Kasumi-1 (cell line): ENCODE measurements at regions not wholly inside any gene's neighbourhood (a gene's known extent, or its start where the extent isn't known, plus 50 kb on each side); places are given as distances from the start of the nearest gene placed in this dataset.
"Not testable (repeated sequence)": the region's sequence is repeated elsewhere in the genome, so short reads cannot be mapped to it uniquely, and the experiment has no call there.

ENCODE experiments used
- DNase-seq, 2 experiments: peaks; one replicate each; lab custom pipeline; 2025; lab: John Stamatoyannopoulos, UW

- no peak for DNase-seq
Observed at GRCh38 chr15:95016511-95017229, 785.3 kb downstream of the MCTP2 start.

GRCh38 chr15:95017666-95018328, 786.4 kb downstream of the MCTP2 start:
- DNase-seq: no peak

GRCh38 chr15:95018888-95019545, 787.7 kb downstream of the MCTP2 start:
- DNase-seq: no peak

GRCh38 chr15:95019907-95020306, 788.5 kb downstream of the MCTP2 start:
- no peak for DNase-seq

GRCh38 chr15:95021816-95022215, 790.5 kb downstream of the MCTP2 start:
- no peak for DNase-seq

GRCh38 chr15:95024351-95024750, 793.0 kb downstream of the MCTP2 start:
- peak; percentile 64 to 69 for DNase-seq

GRCh38 chr15:95025924-95026728, 794.8 kb downstream of the MCTP2 start:
- DNase-seq: peak; percentile 48 to 61

- DNase-seq: no peak
Observed at GRCh38 chr15:95027981-95028380, 796.6 kb downstream of the MCTP2 start.

GRCh38 chr15:95032156-95032555, 800.8 kb downstream of the MCTP2 start:
- no peak for DNase-seq

GRCh38 chr15:95035106-95035505, 803.7 kb downstream of the MCTP2 start:
- DNase-seq: no peak

GRCh38 chr15:95041297-95041696, 809.9 kb downstream of the MCTP2 start:
- DNase-seq: no peak

GRCh38 chr15:95043236-95043932, 812.0 kb downstream of the MCTP2 start:
- DNase-seq: not testable (repeated sequence)

GRCh38 chr15:95043933-95044313, 812.6 kb downstream of the MCTP2 start:
- DNase-seq: no peak

- no peak for DNase-seq
Observed at GRCh38 chr15:95044745-95045417, 813.5 kb downstream of the MCTP2 start.

GRCh38 chr15:95051861-95052260, 820.5 kb downstream of the MCTP2 start:
- DNase-seq: no peak

GRCh38 chr15:95059346-95059905, 828.1 kb downstream of the MCTP2 start:
- no peak for DNase-seq

GRCh38 chr15:95068701-95069521, 837.5 kb downstream of the MCTP2 start:
- no peak for DNase-seq

- no peak for DNase-seq
Observed at GRCh38 chr15:95075792-95076677, 844.7 kb downstream of the MCTP2 start.

- DNase-seq: no peak
Observed at GRCh38 chr15:95076678-95076990, 845.3 kb downstream of the MCTP2 start.
